CD1c-positive myeloid dendritic cell (primary cell): ENCODE measurements at regions not wholly inside any gene's neighbourhood (a gene's known extent, or its start where the extent isn't known, plus 50 kb on each side); places are given as distances from the start of the nearest gene placed in this dataset.

ENCODE experiments used
- DNase-seq: peaks from one replicate; pipeline ENCODE4 v3.0.0-alpha.2; 2016; ENCODE audit errors: extremely low spot score

GRCh38 chr15:72833561-72833960, 50.0 kb upstream of the ADPGK start:
- no peak for DNase-seq
